ENCODE measurements at regions not wholly inside any gene's neighbourhood (a gene's known extent, or its start where the extent isn't known, plus 50 kb on each side); places are given as distances from the start of the nearest gene placed in this dataset.

DNA sequence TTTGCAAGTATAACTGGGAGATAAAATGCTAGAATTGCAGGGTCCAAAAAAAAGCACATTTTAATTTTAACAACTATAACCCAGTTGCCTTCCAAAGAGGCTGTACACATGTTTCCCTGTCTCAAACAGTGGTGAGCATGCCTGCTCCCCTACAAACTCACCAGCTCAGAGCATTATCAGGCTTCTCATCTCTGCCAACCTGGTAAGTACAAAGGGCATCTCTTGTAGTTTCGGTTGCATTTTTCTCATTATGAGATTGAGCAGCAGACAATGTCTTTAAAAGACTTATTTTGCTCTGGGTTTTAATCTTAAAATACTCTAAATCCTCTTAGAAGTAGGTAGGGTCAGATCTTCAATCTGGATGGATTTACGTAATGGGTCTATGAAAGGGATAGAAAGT, 107.1 kb upstream of the MSX2 start:
- no peaks in the 10 kb centered on the region for H3K36me3 ChIP-seq (ENCODE audit: control insufficient read depth in 2 of 2, extremely low read depth in 1 of 2, insufficient read depth in 2 of 2, low read length in 2 of 2)
- no peaks in the 10 kb centered on the region for H3K4me1 ChIP-seq (ENCODE audit: control insufficient read depth, extremely low read depth, insufficient read depth, low read length)
- H2AFZ ChIP-seq (ENCODE audit: low read depth, low read length): no peak overlapping the region
- dilution Hi-C loops (cut with MboI; ENCODE audit: extremely low pct_ligation_motif_present, low sequenced_read_pairs): no loop called here
- TF ChIP-seq POLR2AphosphoS5 (IDR thresholded peaks at IDR 0.05; ENCODE audit: insufficient read depth, low read depth, low read length) (no peak), EZH2 (IDR thresholded peaks at IDR 0.05; ENCODE audit: borderline replicate concordance, low read depth, low read length, severe bottlenecking) (no peak), FOS (IDR thresholded peaks at IDR 0.05; ENCODE audit: borderline replicate concordance, insufficient read depth, low read length) (no peak), POLR2A (IDR thresholded peaks at IDR 0.05; ENCODE audit: low read depth, low read length) (no peak), MYC (IDR thresholded peaks at IDR 0.05; ENCODE audit: low read depth, low read length) (no peak), GATA2 (IDR thresholded peaks at IDR 0.05; ENCODE audit: insufficient read depth, insufficient read length, low read depth, low read length) (no peak), MAX (IDR thresholded peaks at IDR 0.05; ENCODE audit: insufficient read depth, insufficient read length) (no peak), JUN (IDR thresholded peaks at IDR 0.05; ENCODE audit: borderline replicate concordance, insufficient read depth, insufficient read length, low read depth) (no peak)
- TF ChIP-seq, protein P1, sequence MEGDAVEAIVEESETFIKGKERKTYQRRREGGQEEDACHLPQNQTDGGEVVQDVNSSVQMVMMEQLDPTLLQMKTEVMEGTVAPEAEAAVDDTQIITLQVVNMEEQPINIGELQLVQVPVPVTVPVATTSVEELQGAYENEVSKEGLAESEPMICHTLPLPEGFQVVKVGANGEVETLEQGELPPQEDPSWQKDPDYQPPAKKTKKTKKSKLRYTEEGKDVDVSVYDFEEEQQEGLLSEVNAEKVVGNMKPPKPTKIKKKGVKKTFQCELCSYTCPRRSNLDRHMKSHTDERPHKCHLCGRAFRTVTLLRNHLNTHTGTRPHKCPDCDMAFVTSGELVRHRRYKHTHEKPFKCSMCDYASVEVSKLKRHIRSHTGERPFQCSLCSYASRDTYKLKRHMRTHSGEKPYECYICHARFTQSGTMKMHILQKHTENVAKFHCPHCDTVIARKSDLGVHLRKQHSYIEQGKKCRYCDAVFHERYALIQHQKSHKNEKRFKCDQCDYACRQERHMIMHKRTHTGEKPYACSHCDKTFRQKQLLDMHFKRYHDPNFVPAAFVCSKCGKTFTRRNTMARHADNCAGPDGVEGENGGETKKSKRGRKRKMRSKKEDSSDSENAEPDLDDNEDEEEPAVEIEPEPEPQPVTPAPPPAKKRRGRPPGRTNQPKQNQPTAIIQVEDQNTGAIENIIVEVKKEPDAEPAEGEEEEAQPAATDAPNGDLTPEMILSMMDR (IDR thresholded peaks at IDR 0.05; ENCODE audit: extremely low read depth in 1 of 2, insufficient read depth in 1 of 2, low read depth in 1 of 2, low read length in 2 of 2): no peak
- DNase-seq (ENCODE audit: low read depth, low spot score): no peak
- H3K27me3 ChIP-seq (ENCODE audit: control insufficient read depth in 2 of 2, insufficient read depth in 2 of 2, low read length in 2 of 2): no peaks in the 10 kb centered on the region
- BruUV-seq (replicated peaks): no TSS peak
- no peak overlapping the region for H3K4me3 ChIP-seq (replicated peaks in 1 of 3; ENCODE audit: insufficient read depth in 1 of 3, low read depth in 1 of 3, low read length in 3 of 3)
- POLR2A ChIA-PET: no interaction called here
- peaks cover 2% of the 10 kb centered on the region for H3K9me3 ChIP-seq (replicated peaks; ENCODE audit: control insufficient read depth, insufficient read depth, low read length)
- H3K27ac ChIP-seq (ENCODE audit: insufficient read depth, low read depth, low read length): no peak overlapping the region
- no peak overlapping the region for H3K9ac ChIP-seq (replicated peaks; ENCODE audit: extremely low read depth, insufficient read depth, low read length)
- no peaks in the 10 kb centered on the region for H4K20me1 ChIP-seq (replicated peaks; ENCODE audit: control insufficient read depth, extremely low read depth, insufficient read depth, low read length)
- no peaks in the 10 kb centered on the region for H3K79me2 ChIP-seq (ENCODE audit: control insufficient read depth, insufficient read depth, low read length)
- no peak for FAIRE-seq
- CTCF ChIA-PET: no interaction called here
- H3K4me2 ChIP-seq (ENCODE audit: insufficient read depth, low read length): no peak overlapping the region
- intact Hi-C loops (cut with micrococcal nuclease): no loop called here
- H3K9me1 ChIP-seq (replicated peaks; ENCODE audit: control insufficient read depth, extremely low read depth, insufficient read depth, low read length): no peaks in the 10 kb centered on the region
